GM18517 (cell line): ENCODE measurements at regions not wholly inside any gene's neighbourhood (a gene's known extent, or its start where the extent isn't known, plus 50 kb on each side); places are given as distances from the start of the nearest gene placed in this dataset.

Source experiments
- ATAC-seq: cut with Tn5 transposase; IDR thresholded peaks from one replicate; pipeline ENCODE4 v1.9.1; 2021; ENCODE audit warnings: mild to moderate bottlenecking, moderate library complexity; ENCODE audit not compliant: unreplicated experiment

DNA sequence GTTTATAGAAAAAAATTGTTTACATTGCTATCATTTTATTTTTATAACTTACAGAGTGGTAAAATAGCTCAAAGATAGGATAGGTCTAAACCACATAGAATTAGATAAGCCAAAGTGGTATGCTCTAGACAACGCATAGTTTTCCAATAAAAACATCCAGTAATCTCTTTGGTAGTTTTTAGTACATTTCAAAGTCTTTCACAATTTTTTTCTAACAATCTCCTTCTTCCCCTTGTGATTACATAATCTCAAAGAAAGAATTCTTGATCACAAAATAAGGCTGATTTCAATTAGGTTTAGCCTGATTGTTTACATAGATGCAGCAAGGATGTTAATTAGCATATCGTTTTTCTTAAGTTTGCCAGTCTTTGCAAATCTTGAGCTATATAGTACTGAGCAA, 460.0 kb downstream of the FUT8 start:
- ATAC-seq, result no peak

- ATAC-seq, result no peak
Measured at GRCh38 chr14:65877166-65877565, 464.6 kb downstream of the FUT8 start.

DNA sequence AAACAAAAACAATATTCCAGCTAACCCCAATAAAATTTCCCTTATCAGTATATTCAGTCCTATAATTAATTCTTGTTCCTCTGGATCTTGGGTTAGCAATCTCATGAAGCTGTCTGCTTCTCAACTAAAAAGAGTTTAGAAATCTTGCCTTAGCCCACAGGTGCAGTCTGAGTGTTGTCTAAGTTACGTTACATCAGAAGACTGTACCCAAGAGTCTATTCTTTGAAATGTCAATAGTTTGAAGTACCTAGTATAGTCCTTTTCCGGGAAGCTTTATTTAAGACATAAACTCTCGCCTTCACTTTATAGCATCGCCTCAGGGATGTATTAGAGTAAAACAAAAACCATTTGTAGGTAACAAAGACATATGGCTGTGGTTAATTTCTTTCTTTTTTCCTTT, 465.1 kb downstream of the FUT8 start:
- ATAC-seq, result no peak

DNA sequence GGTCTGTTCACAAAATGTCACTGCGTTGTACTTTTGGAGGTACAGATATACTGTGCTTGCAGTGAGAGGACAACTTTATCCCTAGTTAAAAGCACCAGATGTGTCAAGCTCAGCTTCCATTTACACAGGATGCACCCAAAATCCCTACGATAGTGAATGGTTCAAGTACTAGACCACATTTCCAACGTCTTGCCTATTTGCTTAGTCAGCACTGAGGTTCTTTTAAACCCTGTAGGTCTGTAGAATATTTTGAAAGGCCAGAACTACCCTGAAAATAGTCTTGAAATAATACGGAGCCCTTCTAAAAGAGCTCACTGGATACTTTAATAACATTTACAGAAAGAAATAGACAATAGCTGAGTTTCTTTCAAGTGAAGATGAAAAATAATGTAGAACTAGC, 466.1 kb downstream of the FUT8 start:
- ATAC-seq, result no peak

DNA sequence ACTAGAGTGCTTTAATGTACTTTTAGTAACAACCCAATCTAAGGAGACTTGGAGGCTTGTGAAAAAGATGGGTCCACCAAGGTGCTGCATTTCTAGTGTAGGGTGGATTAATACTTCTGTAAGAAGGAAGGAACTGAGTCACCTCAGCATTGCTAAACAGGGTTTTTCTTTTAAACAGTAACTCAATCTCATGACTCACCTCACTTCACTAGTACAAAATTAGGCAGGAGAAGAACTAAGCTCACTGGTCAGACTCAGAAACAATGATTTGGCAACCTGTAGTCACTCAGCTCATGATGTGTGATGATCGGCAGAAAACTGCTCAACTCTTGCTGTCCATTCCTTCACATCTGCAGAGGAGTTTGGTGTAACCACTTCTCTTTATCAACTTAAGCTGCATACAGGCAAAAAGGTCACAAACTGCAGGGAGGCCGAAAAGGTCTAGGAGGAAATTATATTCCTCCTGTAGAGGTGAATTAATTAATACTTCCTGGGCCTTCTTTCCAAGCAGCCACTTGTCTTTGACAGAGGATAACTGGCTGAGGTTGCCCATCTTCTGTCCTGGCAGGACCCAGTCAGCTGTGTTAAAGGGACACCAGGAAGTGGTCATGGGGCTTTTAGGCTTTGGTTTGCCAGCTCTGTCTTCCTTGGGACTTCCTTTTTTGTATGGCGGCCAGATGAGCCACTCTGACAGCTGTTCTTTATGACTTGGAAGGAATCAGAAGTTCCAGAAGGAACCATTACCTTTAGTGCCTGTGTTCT, 466.9 kb downstream of the FUT8 start:
- no peak for ATAC-seq

DNA sequence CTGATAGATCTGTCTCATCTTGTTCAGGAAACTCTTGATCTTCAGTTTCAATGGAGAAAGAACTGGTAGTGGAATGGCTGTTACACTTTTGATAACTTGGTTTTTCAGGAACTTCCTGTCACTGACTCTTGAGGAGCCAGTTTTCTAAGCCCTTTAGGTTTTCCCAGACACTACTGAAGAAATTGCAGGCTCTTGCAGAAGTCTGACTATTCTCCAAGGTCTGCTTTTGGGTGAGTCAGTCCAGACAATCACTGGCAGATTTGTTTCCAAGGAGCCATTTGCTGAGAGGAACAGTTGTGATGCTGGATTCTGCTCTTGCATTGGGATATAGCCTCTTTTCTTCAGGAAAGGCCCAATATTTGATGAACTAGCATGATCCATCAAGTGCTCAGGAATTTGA, 468.0 kb downstream of the FUT8 start:
- ATAC-seq, result no peak

GRCh38 chr14:65881642-65882041, 469.1 kb downstream of the FUT8 start:
- no peak for ATAC-seq

GRCh38 chr14:65888677-65889076, 476.1 kb downstream of the FUT8 start:
- ATAC-seq, result no peak

DNA sequence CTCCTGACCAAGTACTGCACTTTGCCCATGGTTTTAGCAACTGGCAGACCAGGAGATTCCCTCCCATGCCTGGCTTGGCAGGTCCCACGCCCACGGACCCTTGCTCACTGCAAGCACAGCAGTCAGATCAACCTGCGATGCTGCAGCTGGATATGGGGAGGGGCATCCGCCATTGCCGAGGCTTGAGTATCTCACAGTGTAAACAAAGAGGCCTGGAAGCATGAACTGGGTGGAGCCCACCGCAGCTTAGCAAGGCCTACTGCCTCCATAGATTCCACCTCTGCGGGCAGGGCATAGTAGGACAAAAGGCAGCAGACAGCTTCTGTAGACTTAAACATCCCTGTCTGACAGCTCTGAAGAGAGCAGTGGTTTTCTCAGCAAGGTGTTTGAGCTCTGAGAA, 479.8 kb downstream of the FUT8 start:
- no peak for ATAC-seq

DNA sequence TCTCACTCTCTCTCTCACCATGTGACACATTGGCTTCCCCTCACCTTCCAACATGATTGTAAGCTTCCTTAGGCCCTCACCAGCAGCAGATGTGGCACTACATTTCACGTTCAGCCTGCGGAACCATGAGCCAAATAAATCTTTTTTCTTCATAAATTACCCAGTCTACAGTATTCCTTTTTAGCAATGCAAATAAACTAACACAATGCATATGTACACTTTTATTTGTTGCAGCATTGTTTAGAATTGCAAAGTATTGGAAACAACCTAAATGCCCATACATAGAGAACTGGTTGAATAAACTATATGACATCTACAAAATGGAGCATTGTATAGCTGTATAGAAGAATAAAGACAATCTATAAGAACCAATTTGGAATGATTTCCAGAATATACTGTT, 487.6 kb downstream of the FUT8 start:
- no peak for ATAC-seq

- no peak for ATAC-seq
Measured at GRCh38 chr14:65901595-65901994, 489.1 kb downstream of the FUT8 start.

DNA sequence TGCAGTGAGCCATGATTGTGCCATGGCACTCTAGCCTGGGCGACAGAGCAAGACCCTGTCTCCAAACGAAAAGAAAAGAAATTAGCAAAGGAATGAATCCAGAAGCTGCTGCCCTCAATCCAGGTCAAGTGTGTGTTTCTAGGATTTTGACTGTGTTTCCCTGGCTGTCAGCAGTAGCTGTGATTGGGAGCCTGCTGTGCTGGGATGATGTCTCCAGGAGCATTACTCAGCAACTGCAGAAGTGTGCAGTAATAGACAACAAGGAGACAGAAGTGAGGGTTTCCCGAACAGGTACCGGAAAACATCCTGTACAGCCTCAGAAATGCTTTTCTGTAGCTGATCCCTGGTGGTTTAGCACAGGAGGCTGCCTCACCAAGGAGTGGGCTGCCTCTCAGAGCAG, 492.5 kb downstream of the FUT8 start:
- no peak for ATAC-seq

GRCh38 chr14:65906344-65906743, 493.8 kb downstream of the FUT8 start:
- no peak for ATAC-seq

DNA sequence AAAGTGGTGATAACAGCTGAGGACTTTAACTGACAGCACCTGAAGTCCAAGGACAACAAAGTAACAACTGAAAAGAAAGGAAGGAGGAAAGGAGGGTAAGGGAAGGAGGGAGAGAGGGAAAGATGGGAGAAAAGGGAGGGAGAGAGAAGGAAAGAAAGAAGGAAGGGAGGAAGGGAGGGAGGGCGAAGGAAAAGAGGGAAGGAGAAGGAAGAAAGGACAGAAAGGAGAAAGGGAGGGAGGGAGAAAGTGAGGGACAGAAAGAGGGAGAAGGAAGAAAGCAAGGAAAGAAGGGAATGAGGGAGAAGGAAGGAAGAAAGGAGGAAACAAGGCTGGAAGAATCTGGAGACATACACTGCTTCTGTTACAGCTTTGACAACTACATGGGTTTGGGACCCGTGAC, 494.4 kb downstream of the FUT8 start:
- ATAC-seq, result no peak

DNA sequence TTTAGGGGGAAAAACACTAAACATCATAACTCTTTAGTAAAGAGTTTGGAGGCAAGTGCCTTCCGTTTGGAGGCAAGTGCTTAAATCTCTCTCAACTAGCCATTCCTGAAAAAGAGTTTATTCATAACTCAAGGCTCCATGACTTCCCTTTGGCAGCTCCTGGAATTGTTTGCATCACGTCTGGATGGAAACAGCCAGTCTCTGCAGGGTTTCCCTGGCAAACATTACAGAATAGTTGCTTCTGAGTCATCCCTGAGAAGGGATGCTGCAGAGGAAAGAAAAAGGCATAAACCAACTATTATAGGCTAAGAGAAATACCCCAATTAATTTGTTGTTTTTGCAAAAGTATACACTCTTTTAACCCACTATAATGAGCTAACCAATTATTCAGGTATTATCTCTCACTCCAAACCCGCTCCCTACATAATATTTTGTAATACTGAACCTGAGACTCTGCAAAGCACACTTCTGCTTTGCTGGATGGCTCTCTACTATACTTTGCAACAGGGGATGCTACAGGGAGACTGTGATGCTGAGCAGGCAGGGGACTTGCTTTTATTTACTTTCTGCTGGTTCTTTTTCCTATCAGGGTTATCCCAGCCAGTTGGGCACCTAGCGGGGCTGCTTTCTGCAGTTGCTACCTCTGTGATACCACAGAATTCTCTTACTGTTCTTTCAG, 497.7 kb downstream of the FUT8 start:
- no peak for ATAC-seq

GRCh38 chr14:65915125-65915524, 502.6 kb downstream of the FUT8 start:
- ATAC-seq, result no peak

DNA sequence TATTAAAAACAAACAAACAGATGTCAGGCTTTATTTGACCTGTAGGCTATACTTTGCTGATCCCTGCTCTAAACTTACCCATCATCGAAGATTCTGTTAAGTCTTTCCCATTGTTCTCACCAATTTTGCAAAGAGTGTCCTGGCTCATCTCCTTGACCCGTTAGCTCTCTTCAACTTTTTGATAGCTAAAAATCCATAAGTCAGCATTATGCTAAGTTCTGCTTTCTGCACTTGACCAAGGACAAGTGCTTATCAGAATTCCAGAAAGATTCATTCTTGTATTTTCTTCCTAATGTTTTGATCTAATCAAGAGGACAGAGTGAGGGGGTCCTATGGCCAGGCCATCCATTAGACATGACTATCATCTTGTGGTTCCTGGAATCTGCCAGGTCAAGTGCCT, 503.5 kb downstream of the FUT8 start:
- ATAC-seq, result no peak

- ATAC-seq, result no peak
Measured at GRCh38 chr14:65920996-65921395, 508.5 kb downstream of the FUT8 start.

- no peak for ATAC-seq
Measured at GRCh38 chr14:65922142-65922541, 509.6 kb downstream of the FUT8 start.

- ATAC-seq, result no peak
Measured at GRCh38 chr14:65926504-65926903, 514.0 kb downstream of the FUT8 start.

GRCh38 chr14:65926935-65927700, 514.6 kb downstream of the FUT8 start:
- no peak for ATAC-seq

DNA sequence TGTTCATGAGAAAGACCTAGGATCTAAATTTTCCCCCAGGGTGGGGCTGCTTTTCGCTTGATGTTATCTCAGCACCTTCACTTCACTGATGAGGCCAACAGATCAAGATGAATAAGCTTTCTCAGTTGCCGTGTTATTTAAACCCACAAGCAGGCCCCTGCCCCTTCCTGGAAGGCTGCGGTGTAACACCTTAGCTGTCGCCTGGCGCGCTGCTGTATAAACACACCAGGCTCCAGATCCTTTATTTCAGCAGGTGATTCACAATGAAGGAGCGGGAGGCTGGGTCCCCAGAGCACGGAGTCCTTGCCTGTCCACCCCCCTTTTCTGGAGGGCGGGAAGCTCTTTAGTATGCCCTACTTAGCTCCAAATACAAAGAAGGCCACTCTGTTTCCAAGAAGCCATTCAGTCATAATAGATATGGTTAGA, 515.4 kb downstream of the FUT8 start:
- ATAC-seq, result no peak
